ENCODE measurements at regions not wholly inside any gene's neighbourhood (a gene's known extent, or its start where the extent isn't known, plus 50 kb on each side); places are given as distances from the start of the nearest gene placed in this dataset.
"Not testable (repeated sequence)": the region's sequence is repeated elsewhere in the genome, so short reads cannot be mapped to it uniquely, and the experiment has no call there.

DNA sequence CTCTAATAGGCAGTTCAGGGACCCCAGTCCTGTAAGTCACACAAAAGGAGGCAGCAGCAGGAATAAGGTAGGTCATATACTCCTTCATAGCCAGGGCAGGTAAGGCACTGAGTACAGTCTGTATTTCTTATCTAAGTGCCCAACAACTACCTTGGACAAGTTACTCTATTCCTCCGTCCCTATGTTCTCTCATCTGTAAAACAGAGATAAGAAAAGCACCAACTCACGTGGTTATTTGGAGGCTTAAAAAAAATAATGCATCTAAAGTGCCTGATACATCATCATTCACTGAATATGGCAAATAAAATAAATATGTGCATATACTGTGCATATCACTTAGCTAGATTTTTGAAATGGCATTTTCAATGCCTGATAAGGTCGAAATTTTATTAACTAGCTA is 298.1 kb upstream of the CDYL start:
- TF ChIP-seq CTCF (IDR thresholded peaks at IDR 0.05; ENCODE audit: insufficient read depth, low read length) = no peak
- no peak for DNase-seq (ENCODE audit: low read depth)
- no peak overlapping the region for H3K4me3 ChIP-seq (ENCODE audit: low read depth, low read length)

DNA sequence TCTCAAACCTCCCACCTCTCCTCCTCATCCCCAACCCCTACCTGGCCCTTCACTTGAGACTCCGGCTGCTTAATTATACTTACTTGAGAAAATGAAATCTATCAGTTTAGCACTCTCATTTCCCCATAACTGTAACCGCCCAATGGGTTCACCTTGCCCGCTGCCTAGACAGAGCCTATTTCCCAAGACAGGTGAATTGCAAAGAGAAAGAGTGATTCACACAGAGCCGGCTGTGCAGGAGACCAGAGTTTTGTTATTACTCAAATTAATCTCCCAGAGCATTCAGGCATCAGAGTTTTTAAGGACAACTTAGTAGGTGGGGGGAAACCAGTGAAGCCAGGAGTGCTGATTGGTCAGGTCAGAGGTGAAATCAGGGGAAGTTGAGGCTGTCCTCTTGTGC is 301.4 kb upstream of the CDYL start:
- no peak overlapping the region for H3K4me3 ChIP-seq (ENCODE audit: low read depth, low read length)
- TF ChIP-seq CTCF (IDR thresholded peaks at IDR 0.05; ENCODE audit: insufficient read depth, low read length) = no peak
- no peak for DNase-seq (ENCODE audit: low read depth)

GRCh38 chr6:4472969-4473642 is 303.1 kb upstream of the CDYL start:
- no peak overlapping the region for H3K4me3 ChIP-seq (ENCODE audit: low read depth, low read length)
- DNase-seq (ENCODE audit: low read depth) = peak; percentile 5
- TF ChIP-seq CTCF (IDR thresholded peaks at IDR 0.05; ENCODE audit: insufficient read depth, low read length) = no peak

GRCh38 chr6:4472222-4472621 is 304.0 kb upstream of the CDYL start:
- no peak for DNase-seq (ENCODE audit: low read depth)
- TF ChIP-seq CTCF (IDR thresholded peaks at IDR 0.05; ENCODE audit: insufficient read depth, low read length) = no peak
- no peak overlapping the region for H3K4me3 ChIP-seq (ENCODE audit: low read depth, low read length)

DNA sequence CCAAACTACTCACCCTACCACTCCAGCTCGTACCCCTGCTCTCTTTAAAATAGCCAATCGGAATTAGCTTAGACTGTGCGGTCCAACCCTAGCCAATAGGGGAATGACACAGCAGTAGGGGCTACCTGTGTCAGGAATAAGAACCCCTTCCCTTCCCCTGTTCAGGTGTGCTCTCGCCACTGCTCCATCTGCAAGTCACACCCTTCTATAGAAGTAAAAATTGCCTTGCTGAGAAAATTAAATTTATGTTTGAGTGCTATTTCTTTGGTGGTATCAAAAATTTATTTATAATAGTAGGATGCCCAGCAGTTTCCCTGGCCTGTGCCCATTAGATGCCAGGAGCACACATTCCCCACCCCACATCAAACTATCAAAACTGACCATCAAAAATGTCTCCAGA is 304.7 kb upstream of the CDYL start:
- not testable (repeated sequence) for DNase-seq (ENCODE audit: low read depth); H3K4me3 ChIP-seq (ENCODE audit: low read depth, low read length)

GRCh38 chr6:4470698-4471210 is 305.4 kb upstream of the CDYL start:
- no peak for TF ChIP-seq CTCF (IDR thresholded peaks at IDR 0.05; ENCODE audit: insufficient read depth, low read length)
- H3K4me3 ChIP-seq (ENCODE audit: low read depth, low read length) = no peak overlapping the region
- DNase-seq (ENCODE audit: low read depth) = no peak

- DNase-seq (ENCODE audit: low read depth) = peak; percentile 7
- H3K4me3 ChIP-seq (ENCODE audit: low read depth, low read length) = no peak overlapping the region
- peak; percentile 10 for TF ChIP-seq CTCF (IDR thresholded peaks at IDR 0.05; ENCODE audit: insufficient read depth, low read length)
Measured at GRCh38 chr6:4466769-4467480, 309.3 kb upstream of the CDYL start.

Data from fibroblast of the aortic adventitia (primary cell).